ENCODE measurements at regions not wholly inside any gene's neighbourhood (a gene's known extent, or its start where the extent isn't known, plus 50 kb on each side); places are given as distances from the start of the nearest gene placed in this dataset.

DNA sequence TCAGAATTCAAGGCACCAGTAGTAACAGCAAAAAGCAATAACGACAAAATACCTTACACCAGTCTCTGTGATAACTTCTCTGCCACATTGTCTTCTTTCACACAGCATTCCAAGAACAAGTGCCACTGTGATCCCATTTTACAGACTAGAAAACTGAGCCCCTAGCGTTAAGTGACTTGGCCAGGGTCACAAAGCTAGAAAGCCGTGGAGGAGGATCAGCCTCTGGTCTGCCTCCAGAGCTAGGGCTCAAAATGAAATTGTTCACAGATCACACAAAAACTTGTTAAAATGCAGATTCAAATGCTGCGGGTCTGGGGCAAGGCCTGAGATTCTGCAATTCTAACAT is 154.1 kb downstream of the FAM114A2 start:
- TF ChIP-seq EZH2 (IDR thresholded peaks at IDR 0.05) (no peak), POLR2AphosphoS5 (IDR thresholded peaks at IDR 0.05; ENCODE audit: borderline replicate concordance, low read depth, low read length) (no peak)

Measured in SK-N-MC (cell line).